T-helper 1 cell treated with Interleukin-12 subunit alpha and Interleukin-12 subunit beta and Interleukin-4 antibody, amounts not matched to agents 30 μg/mL and 1 μg/mL, for 36 hours (primary cell): ENCODE measurements at regions not wholly inside any gene's neighbourhood (a gene's known extent, or its start where the extent isn't known, plus 50 kb on each side); places are given as distances from the start of the nearest gene placed in this dataset.
"Not testable (repeated sequence)": the region's sequence is repeated elsewhere in the genome, so short reads cannot be mapped to it uniquely, and the experiment has no call there.

ENCODE experiments used
- H3K27ac Mint-ChIP-seq: one replicate; pipeline ENCODE4 v1.8.0; 2021; ENCODE audit warnings: mild to moderate bottlenecking, mixed read lengths
- H3K27me3 Mint-ChIP-seq: one replicate; pipeline ENCODE4 v1.8.0; 2021; ENCODE audit warnings: low read depth, mixed read lengths
- H3K36me3 Mint-ChIP-seq: one replicate; pipeline ENCODE4 v1.8.0; 2021; ENCODE audit warnings: low read depth, mixed read lengths
- H3K4me1 Mint-ChIP-seq: one replicate; pipeline ENCODE4 v1.8.0; 2021; ENCODE audit warnings: low read depth, mixed read lengths
- H3K4me3 Mint-ChIP-seq: one replicate; pipeline ENCODE4 v1.8.0; 2021; ENCODE audit warnings: mild to moderate bottlenecking, moderate library complexity, mixed read lengths
- H3K9me3 Mint-ChIP-seq: one replicate; pipeline ENCODE4 v1.8.0; 2021; ENCODE audit warnings: mixed read lengths

GRCh38 chr6:66198062-66198624 lies 491.1 kb upstream of the EYS start:
- no peak overlapping the region for H3K4me3 Mint-ChIP-seq
- no peaks in the 10 kb centered on the region for H3K27me3 Mint-ChIP-seq
- no peak overlapping the region for H3K27ac Mint-ChIP-seq
- H3K36me3 Mint-ChIP-seq: no peaks in the 10 kb centered on the region
- peaks cover 6% of the 10 kb centered on the region for H3K9me3 Mint-ChIP-seq
- no peaks in the 10 kb centered on the region for H3K4me1 Mint-ChIP-seq

GRCh38 chr6:66190858-66191257 lies 483.8 kb upstream of the EYS start:
- H3K4me1 Mint-ChIP-seq: no peaks in the 10 kb centered on the region
- H3K36me3 Mint-ChIP-seq: no peaks in the 10 kb centered on the region
- peaks cover 11% of the 10 kb centered on the region for H3K9me3 Mint-ChIP-seq
- H3K27me3 Mint-ChIP-seq: no peaks in the 10 kb centered on the region
- H3K4me3 Mint-ChIP-seq: no peak overlapping the region
- no peak overlapping the region for H3K27ac Mint-ChIP-seq

- H3K27me3 Mint-ChIP-seq: no peaks in the 10 kb centered on the region
- H3K4me3 Mint-ChIP-seq: no peak overlapping the region
- H3K4me1 Mint-ChIP-seq: no peaks in the 10 kb centered on the region
- no peaks in the 10 kb centered on the region for H3K36me3 Mint-ChIP-seq
- no peak overlapping the region for H3K27ac Mint-ChIP-seq
- H3K9me3 Mint-ChIP-seq: peaks cover 14% of the 10 kb centered on the region
Observed at GRCh38 chr6:66189915-66190314, 482.9 kb upstream of the EYS start.

GRCh38 chr6:66186756-66187155 lies 479.7 kb upstream of the EYS start:
- Mint-ChIP-seq H3K36me3 (no peaks in the 10 kb centered on the region), H3K4me3 (no peak overlapping the region), H3K27ac (no peak overlapping the region), H3K9me3 (peaks cover 11% of the 10 kb centered on the region), H3K27me3 (no peaks in the 10 kb centered on the region), H3K4me1 (no peaks in the 10 kb centered on the region)

- Mint-ChIP-seq H3K9me3 (peaks cover 12% of the 10 kb centered on the region), H3K27me3 (no peaks in the 10 kb centered on the region), H3K27ac (no peak overlapping the region), H3K4me1 (no peaks in the 10 kb centered on the region), H3K4me3 (no peak overlapping the region), H3K36me3 (no peaks in the 10 kb centered on the region)
Observed at GRCh38 chr6:66184091-66184490, 477.1 kb upstream of the EYS start.

GRCh38 chr6:66179361-66179760 lies 472.3 kb upstream of the EYS start:
- no peak overlapping the region for H3K4me3 Mint-ChIP-seq
- no peaks in the 10 kb centered on the region for H3K4me1 Mint-ChIP-seq
- H3K27me3 Mint-ChIP-seq: no peaks in the 10 kb centered on the region
- no peaks in the 10 kb centered on the region for H3K36me3 Mint-ChIP-seq
- H3K27ac Mint-ChIP-seq: no peak overlapping the region
- H3K9me3 Mint-ChIP-seq: peaks cover 9% of the 10 kb centered on the region

- H3K9me3 Mint-ChIP-seq: peaks cover 34% of the 10 kb centered on the region
- no peaks in the 10 kb centered on the region for H3K36me3 Mint-ChIP-seq
- H3K27ac Mint-ChIP-seq: no peak overlapping the region
- H3K4me3 Mint-ChIP-seq: no peak overlapping the region
- no peaks in the 10 kb centered on the region for H3K4me1 Mint-ChIP-seq
- H3K27me3 Mint-ChIP-seq: no peaks in the 10 kb centered on the region
Observed at GRCh38 chr6:66173587-66173986, 466.6 kb upstream of the EYS start.

GRCh38 chr6:66166713-66167112 lies 459.7 kb upstream of the EYS start:
- H3K27ac Mint-ChIP-seq, H3K4me3 Mint-ChIP-seq, H3K27me3 Mint-ChIP-seq, H3K36me3 Mint-ChIP-seq, H3K4me1 Mint-ChIP-seq: not testable (repeated sequence)
- peaks cover 63% of the 10 kb centered on the region for H3K9me3 Mint-ChIP-seq

- no peak overlapping the region for H3K4me3 Mint-ChIP-seq
- H3K9me3 Mint-ChIP-seq: peaks cover 60% of the 10 kb centered on the region
- no peak overlapping the region for H3K27ac Mint-ChIP-seq
- H3K36me3 Mint-ChIP-seq: no peaks in the 10 kb centered on the region
- no peaks in the 10 kb centered on the region for H3K4me1 Mint-ChIP-seq
- H3K27me3 Mint-ChIP-seq: no peaks in the 10 kb centered on the region
Observed at GRCh38 chr6:66161546-66162108, 454.6 kb upstream of the EYS start.

- no peak overlapping the region for H3K4me3 Mint-ChIP-seq
- H3K9me3 Mint-ChIP-seq: peaks cover 48% of the 10 kb centered on the region
- H3K27ac Mint-ChIP-seq: no peak overlapping the region
- H3K4me1 Mint-ChIP-seq: no peaks in the 10 kb centered on the region
- no peaks in the 10 kb centered on the region for H3K36me3 Mint-ChIP-seq
- no peaks in the 10 kb centered on the region for H3K27me3 Mint-ChIP-seq
Observed at GRCh38 chr6:66159937-66160336, 452.9 kb upstream of the EYS start.

- H3K27ac Mint-ChIP-seq: no peak overlapping the region
- peaks cover 5% of the 10 kb centered on the region for H3K9me3 Mint-ChIP-seq
- H3K4me1 Mint-ChIP-seq: no peaks in the 10 kb centered on the region
- H3K36me3 Mint-ChIP-seq: no peaks in the 10 kb centered on the region
- no peak overlapping the region for H3K4me3 Mint-ChIP-seq
- H3K27me3 Mint-ChIP-seq: no peaks in the 10 kb centered on the region
Observed at GRCh38 chr6:66153247-66153646, 446.2 kb upstream of the EYS start.

GRCh38 chr6:66149132-66149531 lies 442.1 kb upstream of the EYS start:
- Mint-ChIP-seq H3K9me3 (peaks cover 11% of the 10 kb centered on the region), H3K4me3 (no peak overlapping the region), H3K27me3 (no peaks in the 10 kb centered on the region), H3K27ac (no peak overlapping the region), H3K4me1 (no peaks in the 10 kb centered on the region), H3K36me3 (no peaks in the 10 kb centered on the region)

- no peaks in the 10 kb centered on the region for H3K36me3 Mint-ChIP-seq
- H3K4me1 Mint-ChIP-seq: no peaks in the 10 kb centered on the region
- no peak overlapping the region for H3K27ac Mint-ChIP-seq
- peaks cover 5% of the 10 kb centered on the region for H3K9me3 Mint-ChIP-seq
- H3K4me3 Mint-ChIP-seq: no peak overlapping the region
- H3K27me3 Mint-ChIP-seq: no peaks in the 10 kb centered on the region
Observed at GRCh38 chr6:66145867-66146266, 438.8 kb upstream of the EYS start.

GRCh38 chr6:66134021-66134420 lies 427.0 kb upstream of the EYS start:
- H3K4me3 Mint-ChIP-seq: no peak overlapping the region
- no peaks in the 10 kb centered on the region for H3K36me3 Mint-ChIP-seq
- no peak overlapping the region for H3K27ac Mint-ChIP-seq
- H3K9me3 Mint-ChIP-seq: peaks cover 17% of the 10 kb centered on the region
- no peaks in the 10 kb centered on the region for H3K27me3 Mint-ChIP-seq
- H3K4me1 Mint-ChIP-seq: no peaks in the 10 kb centered on the region

- H3K9me3 Mint-ChIP-seq: peaks cover 12% of the 10 kb centered on the region
- H3K4me3 Mint-ChIP-seq: no peak overlapping the region
- H3K36me3 Mint-ChIP-seq: no peaks in the 10 kb centered on the region
- no peaks in the 10 kb centered on the region for H3K4me1 Mint-ChIP-seq
- H3K27me3 Mint-ChIP-seq: no peaks in the 10 kb centered on the region
- no peak overlapping the region for H3K27ac Mint-ChIP-seq
Observed at GRCh38 chr6:66128656-66129055, 421.6 kb upstream of the EYS start.

- H3K36me3 Mint-ChIP-seq: no peaks in the 10 kb centered on the region
- no peak overlapping the region for H3K4me3 Mint-ChIP-seq
- no peaks in the 10 kb centered on the region for H3K27me3 Mint-ChIP-seq
- H3K4me1 Mint-ChIP-seq: no peaks in the 10 kb centered on the region
- peaks cover 8% of the 10 kb centered on the region for H3K9me3 Mint-ChIP-seq
- H3K27ac Mint-ChIP-seq: no peak overlapping the region
Observed at GRCh38 chr6:66128243-66128642, 421.2 kb upstream of the EYS start.
